Progenitor cell of endocrine pancreas (in vitro differentiated cells): ENCODE measurements at regions not wholly inside any gene's neighbourhood (a gene's known extent, or its start where the extent isn't known, plus 50 kb on each side); places are given as distances from the start of the nearest gene placed in this dataset.
"Not testable (repeated sequence)": the region's sequence is repeated elsewhere in the genome, so short reads cannot be mapped to it uniquely, and the experiment has no call there.

Experiments used
- DNase-seq: peaks from one replicate; pipeline ENCODE4 v3.0.0; 2021; ENCODE audit warnings: low spot score; ENCODE audit not compliant: unreplicated experiment
- H3K27ac Mint-ChIP-seq: 2 replicates; pipeline ENCODE4 v1.8.0; 2021; ENCODE audit warnings: mild to moderate bottlenecking, moderate library complexity, mixed read lengths
- H3K27me3 Mint-ChIP-seq: 2 replicates; pipeline ENCODE4 v1.8.0; 2021; ENCODE audit warnings: mixed read lengths
- H3K36me3 Mint-ChIP-seq: 2 replicates; pipeline ENCODE4 v1.8.0; 2022; ENCODE audit warnings: mixed read lengths; ENCODE audit not compliant: insufficient read depth
- H3K4me1 Mint-ChIP-seq: 2 replicates; pipeline ENCODE4 v1.8.0; 2021; ENCODE audit warnings: low read depth, mixed read lengths
- H3K4me3 Mint-ChIP-seq: 2 replicates; pipeline ENCODE4 v1.8.0; 2021; ENCODE audit warnings: low read depth, mild to moderate bottlenecking, moderate library complexity, mixed read lengths
- H3K9me3 Mint-ChIP-seq: 2 replicates; pipeline ENCODE4 v1.8.0; 2021; ENCODE audit warnings: low read depth, mixed read lengths
- CTCF ChIP-seq: fragments of 200-600 bp; sonication (generic); IDR thresholded peaks from one replicate; pipeline ENCODE4 v1.5.0; 2021; ENCODE audit warnings: antibody characterized with exemption, mild to moderate bottlenecking; ENCODE audit not compliant: unreplicated experiment

DNA sequence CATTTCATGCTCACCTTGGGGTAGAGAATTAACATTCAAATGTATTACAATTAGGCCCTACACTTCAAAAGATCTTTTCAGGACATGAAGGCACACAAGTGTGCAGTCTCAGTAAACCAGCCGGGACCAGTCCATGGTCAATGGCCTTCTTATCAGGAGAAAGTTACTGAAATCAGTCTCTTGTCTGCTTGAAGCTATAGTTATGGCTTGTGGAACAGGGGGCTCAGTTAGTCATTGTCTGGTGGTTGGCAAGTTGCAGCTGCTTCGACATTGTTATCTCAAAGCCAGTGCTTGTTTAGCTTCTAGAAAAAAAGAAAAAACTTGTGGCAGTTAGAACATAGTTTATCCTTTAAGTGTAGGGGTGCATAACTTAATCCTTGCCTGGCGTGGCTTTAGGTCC is 213.1 kb upstream of the ACO1 start:
- peaks cover 10% of the 10 kb centered on the region for H3K4me1 Mint-ChIP-seq
- no peak overlapping the region for H3K27ac Mint-ChIP-seq
- no peaks in the 10 kb centered on the region for H3K36me3 Mint-ChIP-seq
- no peaks in the 10 kb centered on the region for H3K27me3 Mint-ChIP-seq
- TF ChIP-seq CTCF = no peak
- DNase-seq = no peak
- H3K9me3 Mint-ChIP-seq = no peaks in the 10 kb centered on the region
- H3K4me3 Mint-ChIP-seq = no peak overlapping the region

GRCh38 chr9:32172256-32172655 is 212.2 kb upstream of the ACO1 start:
- no peaks in the 10 kb centered on the region for H3K36me3 Mint-ChIP-seq
- no peak for DNase-seq
- H3K4me3 Mint-ChIP-seq = no peak overlapping the region
- no peaks in the 10 kb centered on the region for H3K27me3 Mint-ChIP-seq
- TF ChIP-seq CTCF = no peak
- H3K9me3 Mint-ChIP-seq = no peaks in the 10 kb centered on the region
- H3K4me1 Mint-ChIP-seq = peaks cover 10% of the 10 kb centered on the region
- no peak overlapping the region for H3K27ac Mint-ChIP-seq

- no peak for DNase-seq
- no peaks in the 10 kb centered on the region for H3K4me1 Mint-ChIP-seq
Observed at GRCh38 chr9:32177396-32177795, 207.0 kb upstream of the ACO1 start.

DNA sequence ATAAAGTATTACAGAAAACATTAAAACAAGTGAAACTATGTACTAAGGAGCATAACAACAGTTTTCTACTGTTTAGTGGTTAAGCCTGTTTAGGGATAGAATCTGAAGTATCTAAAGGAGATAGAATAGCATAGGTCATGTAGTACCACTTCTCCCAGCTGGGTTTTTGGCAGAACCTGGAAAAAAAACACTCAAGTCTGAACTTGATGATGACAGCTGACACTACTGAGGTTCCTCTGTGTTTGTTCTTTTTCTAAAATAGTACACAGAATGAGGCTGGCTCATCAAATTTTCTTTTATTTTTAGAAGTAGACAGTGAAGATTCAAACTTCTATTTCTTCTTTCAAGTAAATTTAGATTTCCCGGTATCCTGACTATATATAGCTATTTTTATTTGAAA is 203.8 kb upstream of the ACO1 start:
- no peak for DNase-seq
- H3K36me3 Mint-ChIP-seq = no peaks in the 10 kb centered on the region
- no peaks in the 10 kb centered on the region for H3K27me3 Mint-ChIP-seq
- TF ChIP-seq CTCF = no peak
- H3K4me1 Mint-ChIP-seq = no peaks in the 10 kb centered on the region
- peaks cover 3% of the 10 kb centered on the region for H3K9me3 Mint-ChIP-seq
- H3K27ac Mint-ChIP-seq = no peak overlapping the region
- no peak overlapping the region for H3K4me3 Mint-ChIP-seq

More at GRCh38 chr9:32177396-32177795, 207.0 kb upstream of the ACO1 start:
- no peak for TF ChIP-seq CTCF
- Mint-ChIP-seq H3K27ac (no peak overlapping the region), H3K9me3 (no peaks in the 10 kb centered on the region), H3K27me3 (no peaks in the 10 kb centered on the region), H3K36me3 (no peaks in the 10 kb centered on the region), H3K4me3 (no peak overlapping the region)

DNA sequence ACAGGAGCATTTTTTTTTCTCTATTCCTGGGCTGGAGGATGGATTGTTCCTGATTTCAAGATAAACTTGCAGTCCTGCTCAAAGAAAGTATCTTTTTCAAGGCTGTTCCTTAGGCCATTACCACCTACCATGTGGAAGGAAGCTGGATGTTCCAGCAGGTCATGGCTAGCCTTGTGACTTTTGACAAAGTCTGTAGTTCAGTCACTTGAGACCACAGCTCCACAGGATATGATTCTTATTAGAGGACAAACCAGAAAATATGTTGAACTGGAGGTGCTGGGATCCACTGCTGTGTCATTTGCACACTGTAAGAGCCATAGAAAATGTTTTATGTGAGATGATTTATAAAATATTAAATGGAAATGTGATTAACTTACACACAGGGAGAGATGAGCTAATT is 184.2 kb upstream of the ACO1 start:
- DNase-seq = no peak
- no peak overlapping the region for H3K27ac Mint-ChIP-seq
- no peaks in the 10 kb centered on the region for H3K36me3 Mint-ChIP-seq
- TF ChIP-seq CTCF = no peak
- H3K9me3 Mint-ChIP-seq = no peaks in the 10 kb centered on the region
- no peaks in the 10 kb centered on the region for H3K27me3 Mint-ChIP-seq
- no peak overlapping the region for H3K4me3 Mint-ChIP-seq
- H3K4me1 Mint-ChIP-seq = no peaks in the 10 kb centered on the region

- H3K36me3 Mint-ChIP-seq = no peaks in the 10 kb centered on the region
- no peak overlapping the region for H3K4me3 Mint-ChIP-seq
- no peaks in the 10 kb centered on the region for H3K9me3 Mint-ChIP-seq
- TF ChIP-seq CTCF = no peak
- no peak overlapping the region for H3K27ac Mint-ChIP-seq
- no peak for DNase-seq
- H3K27me3 Mint-ChIP-seq = no peaks in the 10 kb centered on the region
- H3K4me1 Mint-ChIP-seq = no peaks in the 10 kb centered on the region
Observed at GRCh38 chr9:32200896-32201295, 183.5 kb upstream of the ACO1 start.

DNA sequence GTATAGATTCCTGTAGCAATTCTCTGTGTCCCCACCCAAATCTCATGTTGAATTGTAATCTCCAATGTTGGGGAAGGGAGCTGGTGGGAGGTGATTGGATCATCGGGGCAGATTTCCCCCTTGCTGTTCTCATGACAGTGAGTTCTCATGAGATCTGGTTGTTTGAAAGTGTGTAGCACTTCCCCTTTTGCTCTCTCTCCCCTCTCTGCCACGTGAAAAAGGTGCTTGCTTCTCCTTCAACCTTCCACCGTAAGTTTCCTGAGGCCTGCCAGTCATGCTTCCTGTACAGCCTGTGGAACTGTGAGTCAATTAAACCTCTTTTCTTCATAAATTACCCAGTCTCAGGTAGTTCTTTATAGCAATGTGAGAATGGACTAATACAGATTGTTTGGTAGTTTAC is 175.3 kb upstream of the ACO1 start:
- not testable (repeated sequence) for H3K27ac Mint-ChIP-seq, H3K9me3 Mint-ChIP-seq, H3K36me3 Mint-ChIP-seq, H3K4me1 Mint-ChIP-seq, H3K27me3 Mint-ChIP-seq, DNase-seq, H3K4me3 Mint-ChIP-seq
